ENCODE measurements at regions not wholly inside any gene's neighbourhood (a gene's known extent, or its start where the extent isn't known, plus 50 kb on each side); places are given as distances from the start of the nearest gene placed in this dataset.

- no TSS peak for BruUV-seq (replicated peaks)
- CTCF ChIA-PET: no interaction called here
- no peak for ATAC-seq (ENCODE audit: low read depth)
- WGBS, 2 experiments (ENCODE audit: extremely low coverage in 2 of 2, insufficient read length in 1 of 2): 40% methylated on average over 4 of the region's 6 CpGs; no CpG with 5 or more reads in 1 of the 2 experiments
- intact Hi-C loops (cut with micrococcal nuclease) (no loop called here), dilution Hi-C loops (cut with HindIII; ENCODE audit: low sequenced_read_pairs, unreplicated experiment) (no loop called here), in situ Hi-C loops (cut with MboI; ENCODE audit: low sequenced_read_pairs) (no loop called here)
- Histone ChIP-seq H3K14ac (replicated peaks; ENCODE audit: low read depth, low read length) (no peak overlapping the region), H4K8ac (ENCODE audit: low read depth in 2 of 2, low read length in 2 of 2) (no peak overlapping the region), H3K4ac (ENCODE audit: low read depth, low read length) (no peak overlapping the region), H3K4me3 (ENCODE audit: insufficient read depth, low read depth, low read length) (no peak overlapping the region), H3K56ac (ENCODE audit: extremely low read depth, insufficient read depth, low read length) (no peak overlapping the region), H3K27me3 (ENCODE audit: control insufficient read depth, insufficient read depth, low read length) (peaks cover 19% of the 10 kb centered on the region), H3K18ac (ENCODE audit: low read depth, low read length) (no peak overlapping the region), H2AFZ (replicated peaks; ENCODE audit: low read length, poor library complexity) (no peak overlapping the region), H2AK9ac (replicated peaks; ENCODE audit: low read depth, low read length, poor library complexity) (no peak overlapping the region), H3K79me1 (ENCODE audit: low read depth in 1 of 2, low read length in 2 of 2) (no peaks in the 10 kb centered on the region), H2BK15ac (ENCODE audit: low read depth, low read length) (no peak overlapping the region), H4K20me1 (ENCODE audit: insufficient read depth, low read length) (no peaks in the 10 kb centered on the region), H3K9me1 (ENCODE audit: insufficient read depth, low read length) (no peaks in the 10 kb centered on the region), H3K9me3 (ENCODE audit: control insufficient read depth, insufficient read depth, low read length) (no peaks in the 10 kb centered on the region), H3K23ac (ENCODE audit: low read depth, low read length) (no peak overlapping the region), H3K27ac (ENCODE audit: insufficient read depth, low read length) (no peak overlapping the region), H3K4me2 (ENCODE audit: low read depth, low read length) (no peak overlapping the region), H3K9ac (ENCODE audit: low read depth, low read length) (no peak overlapping the region), H2AK5ac (ENCODE audit: low read depth, low read length) (no peak overlapping the region), H3K4me1 (ENCODE audit: control insufficient read depth, insufficient read depth, low read length) (no peaks in the 10 kb centered on the region), H2BK120ac (ENCODE audit: low read depth, low read length) (no peak overlapping the region), H4K91ac (ENCODE audit: insufficient read depth, low read depth, low read length) (no peak overlapping the region), H2BK5ac (ENCODE audit: low read depth, low read length, poor library complexity, severe bottlenecking) (no peak overlapping the region), H4K5ac (ENCODE audit: low read depth, low read length) (no peak overlapping the region), H3K36me3 (ENCODE audit: control insufficient read depth, insufficient read depth, low read length) (no peaks in the 10 kb centered on the region), H2BK20ac (ENCODE audit: low read depth, low read length) (no peak overlapping the region)
- no peak for DNase-seq
- TF ChIP-seq CTCF (conservative IDR thresholded peaks at IDR 0.05; ENCODE audit: low read depth, low read length) (no peak), ELK1 (IDR thresholded peaks at IDR 0.05; ENCODE audit: borderline replicate concordance, low read depth, low read length) (no peak), MAZ (IDR thresholded peaks at IDR 0.05; ENCODE audit: borderline replicate concordance, low read depth, low read length) (no peak), CHD1 (IDR thresholded peaks at IDR 0.05; ENCODE audit: low read depth, low read length) (no peak), RCOR1 (IDR thresholded peaks at IDR 0.05; ENCODE audit: insufficient replicate concordance, low read length) (no peak), FOS (IDR thresholded peaks at IDR 0.05; ENCODE audit: low read depth, low read length) (no peak), RFX5 (IDR thresholded peaks at IDR 0.05; ENCODE audit: low read depth, low read length) (no peak), MXI1 (IDR thresholded peaks at IDR 0.05; ENCODE audit: borderline replicate concordance, low read depth, low read length) (no peak), POLR2A (IDR thresholded peaks at IDR 0.05; ENCODE audit: low read depth, low read length) (no peak), BHLHE40 (IDR thresholded peaks at IDR 0.05; ENCODE audit: low read depth, low read length) (no peak), USF2 (IDR thresholded peaks at IDR 0.05; ENCODE audit: low read depth, low read length) (no peak), NFE2L2 (IDR thresholded peaks at IDR 0.05; ENCODE audit: low read depth, low read length) (no peak), MAFK (IDR thresholded peaks at IDR 0.05; ENCODE audit: low read depth, low read length) (no peak), RAD21 (IDR thresholded peaks at IDR 0.05; ENCODE audit: low read length) (no peak), SMC3 (IDR thresholded peaks at IDR 0.05; ENCODE audit: low read depth, low read length) (no peak), CEBPB (IDR thresholded peaks at IDR 0.05; ENCODE audit: low read depth, low read length) (no peak)
- POLR2A ChIA-PET (ENCODE audit: unreplicated experiment): no interaction called here
These were observed 152.2 kb downstream of the CYP26A1 start for GRCh38 chr10:93225938-93226337.

All from IMR-90 (cell line).